MCF 10A (cell line): ENCODE measurements at regions not wholly inside any gene's neighbourhood (a gene's known extent, or its start where the extent isn't known, plus 50 kb on each side); places are given as distances from the start of the nearest gene placed in this dataset.

ENCODE experiments used
- BruUV-seq: library from RNA; stranded (reverse); fragments of 400-500 nt; replicated peaks from 2 replicates; lab custom pipeline; 2021; lab: Mats Ljungman, UMichigan
- CTCF ChIA-PET: fragments of 300-600 bp; sonication (Branson Sonifier 250); formaldehyde crosslinking; extraction: SDS; loops from one replicate; lab custom pipeline; 2021; ENCODE audit warnings: antibody characterized with exemption, inconsistent platforms; lab: Yijun Ruan, JAX
- POLR2A ChIA-PET: fragments of 300-600, 350-650 bp; sonication (Branson Sonifier 250); formaldehyde crosslinking; extraction: SDS; loops from one replicate; lab custom pipeline; 2020; ENCODE audit warnings: antibody characterized with exemption, inconsistent platforms; lab: Yijun Ruan, JAX
- DNase-seq: peaks from one replicate; pipeline ENCODE4 v3.0.0-alpha.2; 2018; ENCODE audit not compliant: unreplicated experiment
- H3K27ac Mint-ChIP-seq: one replicate; pipeline ENCODE4 v1.8.0; 2022; ENCODE audit warnings: mild to moderate bottlenecking, low read depth, mixed read lengths; ENCODE audit not compliant: unreplicated experiment
- H3K27me3 Mint-ChIP-seq: one replicate; pipeline ENCODE4 v1.8.0; 2022; ENCODE audit warnings: mixed read lengths; ENCODE audit not compliant: insufficient read depth, unreplicated experiment
- H3K36me3 Mint-ChIP-seq: one replicate; pipeline ENCODE4 v1.8.0; 2022; ENCODE audit warnings: mild to moderate bottlenecking, moderate library complexity, mixed read lengths; ENCODE audit not compliant: insufficient read depth, unreplicated experiment
- H3K4me1 Mint-ChIP-seq: one replicate; pipeline ENCODE4 v1.8.0; 2022; ENCODE audit warnings: mixed read lengths; ENCODE audit not compliant: insufficient read depth, unreplicated experiment
- H3K4me3 Mint-ChIP-seq: one replicate; pipeline ENCODE4 v1.8.0; 2022; ENCODE audit warnings: mild to moderate bottlenecking, moderate library complexity, mixed read lengths; ENCODE audit not compliant: unreplicated experiment
- H3K9me3 Mint-ChIP-seq: one replicate; pipeline ENCODE4 v1.8.0; 2022; ENCODE audit warnings: mixed read lengths; ENCODE audit not compliant: unreplicated experiment
- CTCF ChIP-seq: fragments of 200-600 bp; IDR thresholded peaks from one replicate; pipeline ENCODE4 v1.8.0; 2022; ENCODE audit warnings: antibody characterized with exemption, mild to moderate bottlenecking; ENCODE audit not compliant: unreplicated experiment
- intact Hi-C: fragments of 100-400 bp; cut with micrococcal nuclease; formaldehyde crosslinking; loops from 2 replicates; pipeline ENCODE4 v1.14.1; 2022

- Mint-ChIP-seq H3K4me1 (peaks cover 19% of the 10 kb centered on the region), H3K27me3 (no peaks in the 10 kb centered on the region), H3K27ac (peak overlapping the region; percentile 59), H3K4me3 (no peak overlapping the region), H3K36me3 (no peaks in the 10 kb centered on the region), H3K9me3 (no peaks in the 10 kb centered on the region)
- ChIA-PET CTCF (interaction anchor here (0.7 to 0.9 kb wide), 2 partner anchors 13 to 706 kb away, joined by 3 read pairs; no protein-coding TSS in a partner anchor), POLR2A (no interaction called here)
- no TSS peak for BruUV-seq
- TF ChIP-seq CTCF: no peak
- intact Hi-C loops: no loop called here
- no peak for DNase-seq
Measured at GRCh38 chr1:80251591-80251990, 1245.1 kb upstream of the ADGRL4 start.

DNA sequence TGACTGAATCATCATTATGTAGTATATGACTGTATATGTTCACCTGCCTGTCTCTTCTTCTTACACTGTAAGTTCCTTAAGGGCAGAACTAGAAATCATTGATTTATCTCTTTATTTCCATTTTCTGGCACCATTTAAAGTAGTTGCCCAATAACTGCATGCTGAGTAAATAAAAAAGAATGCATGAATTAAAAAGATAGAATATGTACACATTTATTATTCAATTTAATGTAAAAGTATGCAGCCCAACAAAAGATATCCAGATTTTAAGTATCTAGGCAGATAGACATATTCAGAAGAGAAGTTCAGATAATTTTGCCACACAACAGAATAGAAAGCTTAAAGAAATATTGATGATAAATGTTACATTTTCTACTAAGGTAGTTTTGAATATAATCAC lies 1244.6 kb upstream of the ADGRL4 start:
- CTCF ChIA-PET: interaction anchor here (0.7 to 0.9 kb wide), 2 partner anchors 13 to 707 kb away, joined by 3 read pairs; no protein-coding TSS in a partner anchor
- H3K4me3 Mint-ChIP-seq: no peak overlapping the region
- H3K27me3 Mint-ChIP-seq: no peaks in the 10 kb centered on the region
- TF ChIP-seq CTCF: no peak
- DNase-seq: no peak
- no TSS peak for BruUV-seq
- intact Hi-C loops: no loop called here
- POLR2A ChIA-PET: no interaction called here
- no peaks in the 10 kb centered on the region for H3K36me3 Mint-ChIP-seq
- peaks cover 19% of the 10 kb centered on the region for H3K4me1 Mint-ChIP-seq
- H3K9me3 Mint-ChIP-seq: no peaks in the 10 kb centered on the region
- peak overlapping the region; percentile 59 for H3K27ac Mint-ChIP-seq

DNA sequence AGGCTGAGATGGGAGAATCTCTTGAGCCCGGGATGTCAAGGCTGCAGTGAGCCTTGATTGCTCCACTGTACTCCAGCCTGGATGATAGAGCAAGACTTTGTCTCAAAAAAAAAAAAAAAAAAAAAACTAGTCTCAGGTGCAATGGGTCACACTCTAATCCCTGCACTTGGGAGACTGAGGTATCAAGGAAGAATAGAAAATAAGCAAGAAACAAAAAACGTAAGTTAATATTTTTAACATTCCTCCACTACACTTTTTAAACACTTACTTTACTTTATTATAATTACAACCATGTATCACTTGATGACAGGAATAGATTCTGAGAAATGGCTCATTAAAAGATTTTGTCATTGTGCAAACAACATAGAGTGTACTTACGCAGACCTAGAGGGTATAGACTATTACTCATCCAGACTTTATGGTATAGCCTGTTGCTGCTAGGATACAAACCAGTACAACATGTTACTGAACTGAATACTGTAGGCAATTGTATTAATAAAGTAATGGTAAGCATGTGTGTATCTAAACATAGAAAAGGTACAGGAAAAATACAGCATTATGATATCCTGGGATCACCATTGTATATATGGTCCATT lies 1244.1 kb upstream of the ADGRL4 start:
- ChIA-PET POLR2A (no interaction called here), CTCF (interaction anchor here (0.9 kb wide), 1 partner anchor 12 kb away, joined by 3 read pairs; no protein-coding TSS in a partner anchor)
- H3K36me3 Mint-ChIP-seq: no peaks in the 10 kb centered on the region
- no TSS peak for BruUV-seq
- peaks cover 19% of the 10 kb centered on the region for H3K4me1 Mint-ChIP-seq
- peak overlapping the region; percentile 59 for H3K27ac Mint-ChIP-seq
- H3K27me3 Mint-ChIP-seq: no peaks in the 10 kb centered on the region
- intact Hi-C loops: no loop called here
- TF ChIP-seq CTCF: no peak
- no peaks in the 10 kb centered on the region for H3K9me3 Mint-ChIP-seq
- H3K4me3 Mint-ChIP-seq: no peak overlapping the region
- peak; percentile 43 for DNase-seq

- H3K9me3 Mint-ChIP-seq: no peaks in the 10 kb centered on the region
- intact Hi-C loops: no loop called here
- H3K36me3 Mint-ChIP-seq: no peaks in the 10 kb centered on the region
- H3K4me1 Mint-ChIP-seq: peaks cover 27% of the 10 kb centered on the region
- no peak overlapping the region for H3K4me3 Mint-ChIP-seq
- H3K27ac Mint-ChIP-seq: peak overlapping the region; percentile 39
- ChIA-PET POLR2A (interaction anchor here (1.1 kb wide), 1 partner anchor 1164 kb away, joined by 4 read pairs; no protein-coding TSS in a partner anchor), CTCF (interaction anchor here (0.6 to 0.9 kb wide), 2 partner anchors 48 to 222 kb away, joined by 3 to 8 read pairs; no protein-coding TSS in a partner anchor)
- H3K27me3 Mint-ChIP-seq: no peaks in the 10 kb centered on the region
- TF ChIP-seq CTCF: no peak
- DNase-seq: peak; percentile 10
- BruUV-seq: no TSS peak
Measured at GRCh38 chr1:80249699-80250098, 1243.2 kb upstream of the ADGRL4 start.
